ENCODE measurements at regions not wholly inside any gene's neighbourhood (a gene's known extent, or its start where the extent isn't known, plus 50 kb on each side); places are given as distances from the start of the nearest gene placed in this dataset.
"Not testable (repeated sequence)": the region's sequence is repeated elsewhere in the genome, so short reads cannot be mapped to it uniquely, and the experiment has no call there.

- no peak for DNase-seq (ENCODE audit: low read depth)
Measured at GRCh38 chr6:155853011-155853410, 397.4 kb upstream of the NOX3 start.

- no peak for DNase-seq (ENCODE audit: low read depth)
Measured at GRCh38 chr6:155850408-155850841, 394.8 kb upstream of the NOX3 start.

GRCh38 chr6:155847711-155848110 is 392.1 kb upstream of the NOX3 start:
- no peak for DNase-seq (ENCODE audit: low read depth)

- DNase-seq (ENCODE audit: low read depth), result no peak
Measured at GRCh38 chr6:155837474-155837873, 381.8 kb upstream of the NOX3 start.

GRCh38 chr6:155832596-155832995 is 377.0 kb upstream of the NOX3 start:
- no peak for DNase-seq (ENCODE audit: low read depth)

GRCh38 chr6:155830531-155830930 is 374.9 kb upstream of the NOX3 start:
- no peak for DNase-seq (ENCODE audit: low read depth)

- DNase-seq (ENCODE audit: low read depth), result no peak
Measured at GRCh38 chr6:155829646-155830045, 374.0 kb upstream of the NOX3 start.

- DNase-seq (ENCODE audit: low read depth), result no peak
Measured at GRCh38 chr6:155828989-155829388, 373.4 kb upstream of the NOX3 start.

- no peak for DNase-seq (ENCODE audit: low read depth)
Measured at GRCh38 chr6:155818698-155819097, 363.1 kb upstream of the NOX3 start.

GRCh38 chr6:155813548-155813947 is 357.9 kb upstream of the NOX3 start:
- DNase-seq (ENCODE audit: low read depth), result no peak

- DNase-seq (ENCODE audit: low read depth), result no peak
Measured at GRCh38 chr6:155807243-155807642, 351.6 kb upstream of the NOX3 start.

GRCh38 chr6:155801046-155801445 is 345.4 kb upstream of the NOX3 start:
- DNase-seq (ENCODE audit: low read depth), result no peak

- DNase-seq (ENCODE audit: low read depth), result not testable (repeated sequence)
Measured at GRCh38 chr6:155798876-155799275, 343.2 kb upstream of the NOX3 start.

GRCh38 chr6:155795173-155795796 is 339.6 kb upstream of the NOX3 start:
- no peak for DNase-seq (ENCODE audit: low read depth)

GRCh38 chr6:155791891-155792290 is 336.3 kb upstream of the NOX3 start:
- no peak for DNase-seq (ENCODE audit: low read depth)

GRCh38 chr6:155791186-155791585 is 335.5 kb upstream of the NOX3 start:
- DNase-seq (ENCODE audit: low read depth), result no peak

- no peak for DNase-seq (ENCODE audit: low read depth)
Measured at GRCh38 chr6:155787168-155787567, 331.5 kb upstream of the NOX3 start.

GRCh38 chr6:155786528-155786927 is 330.9 kb upstream of the NOX3 start:
- no peak for DNase-seq (ENCODE audit: low read depth)

GRCh38 chr6:155782739-155783459 is 327.3 kb upstream of the NOX3 start:
- DNase-seq (ENCODE audit: low read depth), result no peak

- DNase-seq (ENCODE audit: low read depth), result no peak
Measured at GRCh38 chr6:155782320-155782731, 326.7 kb upstream of the NOX3 start.

- DNase-seq (ENCODE audit: low read depth), result no peak
Measured at GRCh38 chr6:155779456-155779855, 323.8 kb upstream of the NOX3 start.

GRCh38 chr6:155778336-155778735 is 322.7 kb upstream of the NOX3 start:
- DNase-seq (ENCODE audit: low read depth), result no peak

GRCh38 chr6:155771822-155772221 is 316.2 kb upstream of the NOX3 start:
- DNase-seq (ENCODE audit: low read depth), result no peak

- DNase-seq (ENCODE audit: low read depth), result no peak
Measured at GRCh38 chr6:155770856-155771255, 315.2 kb upstream of the NOX3 start.

Measured in T-helper 22 cell (primary cell).